Ishikawa (cell line): ENCODE measurements at regions not wholly inside any gene's neighbourhood (a gene's known extent, or its start where the extent isn't known, plus 50 kb on each side); places are given as distances from the start of the nearest gene placed in this dataset.

Source experiments
- CEBPB ChIP-seq: IDR thresholded peaks from 2 replicates; pipeline ENCODE4 v1.6.1; 2012
- RAD21 ChIP-seq: IDR thresholded peaks from 2 replicates; pipeline ENCODE4 v1.6.1; 2012; ENCODE audit warnings: low read depth
- TEAD4 ChIP-seq: IDR thresholded peaks from 2 replicates; pipeline ENCODE4 v1.6.1; 2012
- YY1 ChIP-seq: IDR thresholded peaks from 2 replicates; pipeline ENCODE4 v1.6.1; 2012; ENCODE audit warnings: low read depth
- ZBTB7A ChIP-seq: IDR thresholded peaks from 2 replicates; pipeline ENCODE4 v1.6.1; 2012; ENCODE audit warnings: low read depth
- TF ChIP-seq, protein P1 (sequence below): IDR thresholded peaks from 2 replicates; pipeline ENCODE4 v1.6.1; 2012; ENCODE audit warnings: low read depth, mild to moderate bottlenecking

- TF ChIP-seq, protein P1, sequence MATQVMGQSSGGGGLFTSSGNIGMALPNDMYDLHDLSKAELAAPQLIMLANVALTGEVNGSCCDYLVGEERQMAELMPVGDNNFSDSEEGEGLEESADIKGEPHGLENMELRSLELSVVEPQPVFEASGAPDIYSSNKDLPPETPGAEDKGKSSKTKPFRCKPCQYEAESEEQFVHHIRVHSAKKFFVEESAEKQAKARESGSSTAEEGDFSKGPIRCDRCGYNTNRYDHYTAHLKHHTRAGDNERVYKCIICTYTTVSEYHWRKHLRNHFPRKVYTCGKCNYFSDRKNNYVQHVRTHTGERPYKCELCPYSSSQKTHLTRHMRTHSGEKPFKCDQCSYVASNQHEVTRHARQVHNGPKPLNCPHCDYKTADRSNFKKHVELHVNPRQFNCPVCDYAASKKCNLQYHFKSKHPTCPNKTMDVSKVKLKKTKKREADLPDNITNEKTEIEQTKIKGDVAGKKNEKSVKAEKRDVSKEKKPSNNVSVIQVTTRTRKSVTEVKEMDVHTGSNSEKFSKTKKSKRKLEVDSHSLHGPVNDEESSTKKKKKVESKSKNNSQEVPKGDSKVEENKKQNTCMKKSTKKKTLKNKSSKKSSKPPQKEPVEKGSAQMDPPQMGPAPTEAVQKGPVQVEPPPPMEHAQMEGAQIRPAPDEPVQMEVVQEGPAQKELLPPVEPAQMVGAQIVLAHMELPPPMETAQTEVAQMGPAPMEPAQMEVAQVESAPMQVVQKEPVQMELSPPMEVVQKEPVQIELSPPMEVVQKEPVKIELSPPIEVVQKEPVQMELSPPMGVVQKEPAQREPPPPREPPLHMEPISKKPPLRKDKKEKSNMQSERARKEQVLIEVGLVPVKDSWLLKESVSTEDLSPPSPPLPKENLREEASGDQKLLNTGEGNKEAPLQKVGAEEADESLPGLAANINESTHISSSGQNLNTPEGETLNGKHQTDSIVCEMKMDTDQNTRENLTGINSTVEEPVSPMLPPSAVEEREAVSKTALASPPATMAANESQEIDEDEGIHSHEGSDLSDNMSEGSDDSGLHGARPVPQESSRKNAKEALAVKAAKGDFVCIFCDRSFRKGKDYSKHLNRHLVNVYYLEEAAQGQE, result no peak
- TF ChIP-seq TEAD4, result no peak
- TF ChIP-seq YY1, result no peak
- no peak for TF ChIP-seq RAD21
- TF ChIP-seq CEBPB, result no peak
- TF ChIP-seq ZBTB7A, result peak; percentile 61; the same call in 1 of the 2 replicates
Observed at GRCh38 chr21:36246080-36246631, 73.8 kb upstream of the MORC3 start.
